Activated naive CD8-positive, alpha-beta T cell (primary cell): ENCODE measurements at regions not wholly inside any gene's neighbourhood (a gene's known extent, or its start where the extent isn't known, plus 50 kb on each side); places are given as distances from the start of the nearest gene placed in this dataset.

Experiments
- H3K27ac Mint-ChIP-seq: one replicate; pipeline ENCODE4 v1.8.0; 2021; ENCODE audit warnings: mixed read lengths
- H3K27me3 Mint-ChIP-seq: one replicate; pipeline ENCODE4 v1.8.0; 2021; ENCODE audit warnings: mixed read lengths
- H3K36me3 Mint-ChIP-seq: one replicate; pipeline ENCODE4 v1.8.0; 2021; ENCODE audit warnings: mixed read lengths
- H3K4me1 Mint-ChIP-seq: one replicate; pipeline ENCODE4 v1.8.0; 2021; ENCODE audit warnings: low read depth, mixed read lengths
- H3K4me3 Mint-ChIP-seq: one replicate; pipeline ENCODE4 v1.8.0; 2021; ENCODE audit warnings: mild to moderate bottlenecking, mixed read lengths
- H3K9me3 Mint-ChIP-seq: one replicate; pipeline ENCODE4 v1.8.0; 2021; ENCODE audit warnings: low read depth, mixed read lengths

DNA sequence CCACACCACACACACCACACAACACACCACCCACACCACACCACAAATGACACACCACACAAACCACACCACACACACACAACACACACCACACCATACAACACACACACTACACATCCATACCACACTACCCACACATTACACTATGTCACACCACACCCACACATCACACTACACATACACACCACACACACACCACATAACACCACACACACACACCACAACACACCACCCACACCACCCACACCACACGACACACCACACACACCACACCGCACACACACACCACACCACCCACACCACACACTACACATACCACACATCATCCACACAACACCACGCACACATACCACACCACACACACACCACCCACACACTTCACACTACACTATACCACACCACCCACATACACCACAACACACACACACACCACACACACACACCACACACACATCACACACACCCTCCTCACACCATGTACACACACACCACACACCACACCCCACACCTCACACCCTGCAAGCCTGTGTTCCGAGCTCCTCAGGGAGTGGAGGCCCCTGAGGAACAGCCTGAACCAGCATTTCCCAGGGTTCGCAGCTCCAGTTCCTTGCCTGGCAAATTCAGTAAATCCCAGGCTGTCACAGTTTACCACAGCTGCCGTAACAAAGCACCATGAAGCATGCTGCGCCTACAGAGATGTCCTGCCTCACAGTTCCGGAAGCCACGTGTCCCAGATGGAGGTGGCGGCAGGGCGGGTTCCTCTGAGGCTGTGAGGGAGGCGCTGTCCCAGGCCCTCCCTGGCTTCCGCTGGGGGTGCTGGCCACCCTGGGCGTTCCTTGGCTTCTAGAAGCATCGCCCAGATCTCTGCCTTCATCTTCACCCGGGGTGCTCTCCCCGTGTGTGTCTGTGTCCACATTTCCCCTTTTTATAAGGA lies 69.8 kb upstream of the ATP5PO start:
- no peaks in the 10 kb centered on the region for H3K27me3 Mint-ChIP-seq
- no peaks in the 10 kb centered on the region for H3K9me3 Mint-ChIP-seq
- H3K27ac Mint-ChIP-seq = peak overlapping the region; percentile 69
- H3K36me3 Mint-ChIP-seq = peaks cover 2% of the 10 kb centered on the region
- no peak overlapping the region for H3K4me3 Mint-ChIP-seq
- peaks cover 37% of the 10 kb centered on the region for H3K4me1 Mint-ChIP-seq

DNA sequence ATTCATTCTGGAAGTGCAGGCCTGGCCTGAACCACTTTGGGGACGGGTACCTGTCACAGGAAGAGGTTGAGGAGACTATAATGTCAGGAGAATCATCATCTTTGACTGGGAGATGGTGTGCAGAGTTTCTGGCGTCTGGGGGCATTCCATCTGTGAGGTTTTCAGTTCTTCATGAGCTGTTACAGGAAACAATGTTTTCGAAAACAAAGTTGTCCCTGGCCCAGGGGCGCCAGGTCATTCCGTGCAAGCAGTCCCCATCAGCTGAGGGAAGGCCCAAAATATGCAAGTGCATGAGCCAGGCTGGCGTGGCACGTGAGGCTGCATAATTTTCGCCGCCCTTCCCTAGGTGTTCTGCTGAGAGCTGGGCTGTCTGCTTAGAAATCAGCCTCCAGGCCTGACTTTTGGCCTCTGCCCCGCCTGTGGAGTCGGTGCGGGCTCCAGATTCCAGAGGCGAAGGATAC lies 68.4 kb upstream of the ATP5PO start:
- Mint-ChIP-seq H3K27me3 (no peaks in the 10 kb centered on the region), H3K9me3 (no peaks in the 10 kb centered on the region), H3K4me1 (peaks cover 37% of the 10 kb centered on the region), H3K27ac (peak overlapping the region; percentile 10), H3K36me3 (peaks cover 2% of the 10 kb centered on the region), H3K4me3 (no peak overlapping the region)

DNA sequence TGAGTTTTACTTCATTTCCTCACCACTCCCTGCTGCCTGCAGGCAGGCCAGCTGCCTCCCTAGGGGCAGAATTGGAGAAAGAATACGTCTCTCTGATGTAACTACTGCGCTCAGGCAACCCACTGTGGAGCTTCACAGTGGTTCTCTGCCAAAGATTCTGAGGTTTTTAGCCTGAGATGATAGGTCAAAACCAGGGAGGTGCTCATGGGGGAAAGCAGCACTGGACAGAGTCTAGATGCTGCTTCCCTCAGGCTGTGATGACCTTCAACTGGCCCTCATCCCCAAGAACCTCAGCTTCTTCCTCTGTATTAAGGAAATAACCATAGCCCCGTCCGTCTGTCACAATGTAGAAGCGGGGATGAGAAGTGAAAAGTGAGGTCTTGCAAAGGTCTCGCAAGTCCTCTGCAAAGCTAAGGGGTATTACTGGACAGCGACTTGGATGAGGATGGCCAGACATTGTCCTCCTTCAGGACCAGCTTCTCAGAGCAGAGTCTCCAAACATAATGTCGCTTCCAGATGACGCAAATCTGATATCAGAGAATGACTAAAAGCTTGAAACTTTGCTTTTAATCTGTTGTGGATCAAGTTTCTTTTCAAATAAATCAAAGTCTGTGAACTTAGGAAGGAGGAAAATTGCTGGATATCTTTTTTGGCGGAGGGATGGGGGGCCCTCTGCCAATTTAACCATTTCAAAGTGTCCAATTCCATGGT lies 65.9 kb upstream of the ATP5PO start:
- Mint-ChIP-seq H3K4me1 (peaks cover 52% of the 10 kb centered on the region), H3K9me3 (no peaks in the 10 kb centered on the region), H3K27ac (no peak overlapping the region), H3K27me3 (no peaks in the 10 kb centered on the region), H3K36me3 (peaks cover 2% of the 10 kb centered on the region), H3K4me3 (no peak overlapping the region)

DNA sequence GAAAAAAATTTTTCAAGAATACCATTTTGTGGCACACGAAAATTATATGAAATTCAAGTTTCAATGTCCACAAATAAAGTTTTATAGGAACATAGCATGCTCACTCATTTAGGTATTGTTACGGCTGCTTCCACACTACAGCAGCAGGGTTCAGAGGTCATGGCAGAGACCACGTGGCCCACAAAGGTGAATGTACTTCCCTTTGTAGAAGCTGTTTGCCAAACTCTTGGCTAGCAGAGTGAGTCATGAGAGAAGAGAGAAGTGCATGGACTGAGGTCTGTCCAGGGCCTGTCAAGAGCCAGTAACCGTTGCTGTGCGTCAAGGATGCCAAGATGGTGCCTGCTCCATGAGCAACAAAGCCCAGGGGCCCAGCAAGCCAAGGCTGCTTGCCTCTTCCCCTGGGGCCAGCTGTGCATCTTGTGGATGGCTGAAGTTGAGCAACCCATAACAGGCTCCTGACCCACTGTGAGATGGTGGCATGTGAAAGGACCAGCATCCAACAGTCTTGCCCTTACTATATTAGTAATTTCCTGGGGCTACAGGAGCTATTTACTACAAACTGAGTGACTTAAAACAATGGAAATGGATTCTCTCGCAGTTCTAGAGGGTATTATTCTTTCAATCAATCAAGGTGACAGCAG lies 64.8 kb upstream of the ATP5PO start:
- Mint-ChIP-seq H3K4me3 (no peak overlapping the region), H3K36me3 (peaks cover 2% of the 10 kb centered on the region), H3K27ac (no peak overlapping the region), H3K9me3 (no peaks in the 10 kb centered on the region), H3K27me3 (no peaks in the 10 kb centered on the region), H3K4me1 (peaks cover 54% of the 10 kb centered on the region)

DNA sequence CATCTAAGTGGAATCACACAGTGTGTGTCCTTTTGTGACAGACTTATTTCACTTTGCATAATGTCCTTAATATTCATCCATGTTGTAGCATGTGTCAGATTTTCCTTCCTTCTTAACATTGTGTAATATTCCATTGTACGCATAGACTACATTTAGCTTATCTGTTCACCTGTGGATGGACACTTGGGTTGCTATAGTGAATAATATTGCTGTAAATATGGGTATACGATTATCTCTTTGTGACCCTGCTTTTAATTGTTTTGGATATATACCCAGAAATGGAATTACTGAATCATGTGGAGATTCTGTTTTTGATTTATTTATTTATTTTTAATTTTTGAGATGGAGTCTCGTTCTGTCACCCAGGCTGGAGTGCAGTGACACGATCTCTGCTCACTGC lies 63.0 kb upstream of the ATP5PO start:
- Mint-ChIP-seq H3K27ac (peak overlapping the region; percentile 68), H3K4me1 (peaks cover 60% of the 10 kb centered on the region), H3K4me3 (no peak overlapping the region)

DNA sequence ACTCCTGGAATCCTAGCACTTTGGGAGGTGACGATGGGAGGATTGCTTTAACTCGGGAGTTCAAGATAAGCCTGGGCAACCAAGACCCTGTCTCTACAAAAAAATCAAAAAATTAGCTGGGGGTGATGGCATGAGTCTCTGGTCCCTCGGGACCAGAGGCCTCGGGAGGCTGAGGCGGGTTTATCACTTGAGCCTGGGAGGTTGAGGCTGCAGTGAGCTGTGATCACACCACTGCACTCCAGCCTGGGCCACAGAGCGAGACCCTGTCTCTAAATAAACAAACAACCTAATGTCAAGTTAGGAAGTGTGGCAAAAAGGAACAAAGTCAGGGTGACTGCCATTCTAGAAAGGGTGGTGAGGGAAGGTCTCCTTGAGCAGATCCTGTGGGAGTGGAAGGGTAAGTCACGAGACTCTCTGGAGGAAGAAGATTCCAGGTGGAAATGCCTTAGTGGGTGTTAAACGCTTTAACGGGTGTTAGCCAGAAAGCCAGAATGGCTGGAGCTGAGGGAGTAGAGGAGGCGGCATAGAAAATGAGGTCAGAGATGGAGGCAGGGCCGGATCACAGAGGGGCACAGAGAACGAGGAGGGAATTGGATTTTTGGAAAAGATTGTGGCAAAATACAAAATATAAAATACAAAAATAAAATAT lies 62.2 kb upstream of the ATP5PO start:
- Mint-ChIP-seq H3K36me3 (peaks cover 2% of the 10 kb centered on the region), H3K4me3 (no peak overlapping the region), H3K4me1 (peaks cover 60% of the 10 kb centered on the region), H3K9me3 (no peaks in the 10 kb centered on the region), H3K27ac (peak overlapping the region; percentile 97), H3K27me3 (no peaks in the 10 kb centered on the region)

More for the DNA sequence above, 63.0 kb upstream of the ATP5PO start:
- Mint-ChIP-seq H3K9me3 (no peaks in the 10 kb centered on the region), H3K36me3 (peaks cover 2% of the 10 kb centered on the region), H3K27me3 (no peaks in the 10 kb centered on the region)

DNA sequence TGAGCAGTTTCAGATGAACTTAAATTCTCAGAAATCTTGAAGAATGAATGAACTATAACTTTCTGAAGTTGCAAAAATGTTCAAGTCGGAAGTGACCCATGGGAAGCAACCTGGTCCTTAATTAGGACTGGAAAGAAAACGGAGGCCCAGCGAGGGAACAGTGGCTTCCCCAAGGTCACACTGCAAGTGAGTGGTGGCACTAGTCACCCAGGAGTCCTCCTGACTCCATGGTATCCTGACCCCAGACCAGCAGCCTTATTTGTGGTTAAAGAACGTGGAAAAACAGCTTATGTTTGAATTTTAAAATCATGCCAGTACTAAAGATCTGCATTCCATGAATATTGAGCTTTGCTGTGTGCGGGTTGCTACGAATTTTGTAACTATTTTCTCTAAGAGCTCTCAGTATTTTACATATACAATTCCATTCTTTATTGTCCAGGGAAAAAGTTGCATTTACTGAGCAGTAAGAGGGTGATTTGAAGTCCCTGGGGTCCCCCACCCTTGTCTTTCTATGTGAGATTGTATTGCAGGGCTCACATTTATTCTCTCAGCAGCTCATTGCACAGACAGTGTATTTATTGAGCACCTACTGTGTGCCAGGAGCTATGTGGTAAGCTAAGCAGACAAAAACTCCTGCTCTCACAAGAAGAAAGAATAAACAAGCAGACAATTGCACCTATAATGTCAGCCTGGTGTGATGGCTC lies 61.6 kb upstream of the ATP5PO start:
- H3K27ac Mint-ChIP-seq = peak overlapping the region; percentile 97
- peaks cover 62% of the 10 kb centered on the region for H3K4me1 Mint-ChIP-seq
- H3K4me3 Mint-ChIP-seq = peak overlapping the region; percentile 80
- no peaks in the 10 kb centered on the region for H3K9me3 Mint-ChIP-seq
- no peaks in the 10 kb centered on the region for H3K27me3 Mint-ChIP-seq
- peaks cover 2% of the 10 kb centered on the region for H3K36me3 Mint-ChIP-seq

DNA sequence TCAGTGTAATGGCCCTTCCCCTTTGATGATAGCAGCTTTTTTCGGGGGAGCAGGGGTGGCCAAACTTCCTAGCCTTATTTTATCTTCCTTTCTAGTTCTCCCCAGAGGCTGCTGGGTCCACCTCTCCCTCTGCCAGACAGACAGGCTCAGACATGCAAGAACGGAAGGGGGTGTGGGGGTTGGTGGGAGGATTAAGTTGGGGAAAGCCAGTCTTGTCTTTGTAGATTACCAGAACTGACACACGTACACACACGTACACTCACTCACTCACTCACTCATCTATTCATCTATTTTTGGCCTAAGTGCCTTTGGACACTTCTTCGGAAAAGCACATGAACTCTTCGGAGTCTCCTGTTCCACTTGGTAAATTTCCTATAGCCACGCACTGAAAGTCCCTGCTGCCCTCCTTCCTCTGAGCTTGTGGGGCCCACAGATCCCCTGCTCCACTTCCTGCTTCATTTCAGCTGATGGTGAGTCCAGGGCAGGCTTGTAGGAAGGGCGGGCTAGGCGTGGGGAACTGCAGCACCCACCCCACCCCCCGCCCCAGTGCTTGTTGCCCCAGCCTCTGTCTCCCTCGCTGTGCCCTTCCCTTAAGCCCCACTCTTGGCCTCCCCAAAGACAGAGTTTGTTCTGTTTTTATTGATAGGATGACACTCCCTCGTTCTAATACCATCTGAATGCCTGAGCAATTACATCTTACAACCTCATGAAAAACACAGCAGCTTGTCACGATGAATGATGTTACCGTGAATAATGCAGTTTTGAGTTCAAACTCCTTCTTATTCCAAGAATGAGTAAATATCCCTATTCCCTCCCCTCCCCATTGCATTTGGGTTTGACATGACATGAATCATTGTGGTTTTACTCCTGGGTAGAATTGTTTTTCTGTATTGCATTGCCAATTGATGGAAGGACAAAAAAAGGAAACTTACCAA lies 60.7 kb upstream of the ATP5PO start:
- Mint-ChIP-seq H3K4me3 (peak overlapping the region; percentile 80), H3K27ac (peak overlapping the region; percentile 97), H3K27me3 (no peaks in the 10 kb centered on the region), H3K4me1 (peaks cover 57% of the 10 kb centered on the region), H3K9me3 (no peaks in the 10 kb centered on the region), H3K36me3 (peaks cover 9% of the 10 kb centered on the region)

DNA sequence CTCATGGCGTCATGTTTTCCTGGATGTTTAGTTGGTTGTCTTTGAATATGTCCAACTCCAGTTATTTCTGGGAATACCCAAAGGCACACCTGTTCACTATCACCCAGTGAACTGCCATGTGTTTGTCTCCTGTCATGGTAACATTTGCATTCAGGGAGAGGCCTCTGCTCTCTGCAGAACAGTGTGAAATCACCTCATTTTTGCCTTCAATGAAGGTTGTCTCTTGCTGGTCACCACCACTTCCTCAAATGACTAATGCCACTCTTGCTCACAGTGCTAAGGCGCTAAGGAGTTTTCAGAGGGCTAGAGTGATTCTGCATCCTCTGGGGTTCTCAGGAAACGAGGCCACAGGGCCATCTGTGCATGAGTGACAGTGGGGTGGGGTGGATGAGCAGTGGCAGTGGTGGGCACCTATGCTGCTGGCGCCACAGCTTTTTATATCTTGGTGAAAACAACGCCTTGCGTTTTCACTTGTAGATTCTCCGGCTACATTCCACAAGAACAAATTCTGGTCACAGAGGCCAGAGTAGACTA lies 60.0 kb upstream of the ATP5PO start:
- Mint-ChIP-seq H3K9me3 (no peaks in the 10 kb centered on the region), H3K27me3 (no peaks in the 10 kb centered on the region), H3K4me1 (peaks cover 50% of the 10 kb centered on the region), H3K36me3 (peaks cover 12% of the 10 kb centered on the region), H3K4me3 (peak overlapping the region; percentile 80), H3K27ac (peak overlapping the region; percentile 97)

DNA sequence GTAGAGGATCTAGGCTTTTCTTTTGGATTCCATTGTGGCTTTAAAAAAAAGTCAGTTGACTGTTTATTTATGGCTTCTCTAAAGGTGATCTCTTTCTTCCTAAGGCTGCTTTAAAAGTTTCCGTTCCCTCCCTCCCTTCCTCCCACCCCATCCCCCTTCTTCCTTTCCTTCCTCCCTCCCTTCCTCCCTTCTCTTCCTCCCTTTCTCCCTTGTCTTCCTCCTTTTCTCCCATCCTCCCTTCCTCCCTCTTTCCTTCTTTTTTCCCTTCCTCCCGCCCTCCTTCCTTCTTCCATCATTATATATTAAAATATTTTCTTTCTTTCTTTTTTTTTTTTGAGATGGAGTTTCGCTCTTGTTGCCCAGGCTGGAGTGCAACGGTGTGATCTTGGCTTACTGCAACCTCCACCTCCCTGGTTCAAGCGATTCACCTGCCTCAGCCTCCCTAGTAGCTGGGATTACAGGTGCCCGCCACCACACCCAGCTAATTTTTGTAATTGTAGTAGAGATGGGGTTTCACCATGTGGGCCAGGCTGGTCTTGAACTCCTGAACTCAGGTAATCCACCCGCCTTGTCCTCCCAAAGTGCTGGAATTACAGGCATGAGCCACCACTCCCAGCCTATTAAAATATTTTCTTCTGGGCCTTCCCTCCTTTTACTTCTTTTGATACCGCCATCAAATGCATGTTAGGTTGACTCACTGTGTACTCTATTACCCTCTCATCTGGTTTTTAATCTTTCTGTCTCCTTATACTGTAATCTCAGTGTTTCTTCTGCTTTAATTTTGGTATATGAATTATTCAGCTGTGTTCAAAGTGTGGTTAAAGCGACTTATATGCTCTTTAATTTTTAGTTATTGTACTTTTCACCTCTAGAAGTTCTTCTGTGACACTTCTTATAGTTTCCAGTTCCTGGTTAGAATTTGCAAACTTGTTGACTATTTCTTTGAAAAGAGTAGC lies 59.2 kb upstream of the ATP5PO start:
- H3K36me3 Mint-ChIP-seq = peaks cover 12% of the 10 kb centered on the region
- peak overlapping the region; percentile 97 for H3K27ac Mint-ChIP-seq
- H3K4me3 Mint-ChIP-seq = peak overlapping the region; percentile 80
- peaks cover 50% of the 10 kb centered on the region for H3K4me1 Mint-ChIP-seq
- H3K9me3 Mint-ChIP-seq = no peaks in the 10 kb centered on the region
- H3K27me3 Mint-ChIP-seq = no peaks in the 10 kb centered on the region

DNA sequence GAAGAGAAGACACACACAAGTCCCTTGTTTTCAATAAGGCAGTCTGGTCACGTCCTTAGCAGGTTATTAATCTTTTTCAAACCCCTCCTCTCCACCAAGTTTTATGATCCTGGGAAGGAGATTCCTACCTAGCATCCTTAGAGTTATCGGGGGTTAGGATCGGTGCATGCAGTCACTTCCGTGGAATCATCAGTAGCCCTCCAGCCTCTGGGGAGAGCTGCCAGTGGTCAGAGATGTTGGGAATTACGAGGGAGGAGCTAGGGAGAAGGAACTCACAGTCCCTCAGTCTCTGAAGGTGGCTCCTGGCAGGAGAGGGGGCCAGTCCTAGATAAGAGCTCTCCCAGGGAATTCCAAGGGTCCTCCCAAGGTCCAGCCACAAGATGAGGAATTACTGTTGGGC lies 57.7 kb upstream of the ATP5PO start:
- Mint-ChIP-seq H3K4me3 (no peak overlapping the region), H3K9me3 (peaks cover 1% of the 10 kb centered on the region), H3K27me3 (no peaks in the 10 kb centered on the region), H3K4me1 (peaks cover 49% of the 10 kb centered on the region), H3K36me3 (peaks cover 19% of the 10 kb centered on the region), H3K27ac (peak overlapping the region; percentile 50)

DNA sequence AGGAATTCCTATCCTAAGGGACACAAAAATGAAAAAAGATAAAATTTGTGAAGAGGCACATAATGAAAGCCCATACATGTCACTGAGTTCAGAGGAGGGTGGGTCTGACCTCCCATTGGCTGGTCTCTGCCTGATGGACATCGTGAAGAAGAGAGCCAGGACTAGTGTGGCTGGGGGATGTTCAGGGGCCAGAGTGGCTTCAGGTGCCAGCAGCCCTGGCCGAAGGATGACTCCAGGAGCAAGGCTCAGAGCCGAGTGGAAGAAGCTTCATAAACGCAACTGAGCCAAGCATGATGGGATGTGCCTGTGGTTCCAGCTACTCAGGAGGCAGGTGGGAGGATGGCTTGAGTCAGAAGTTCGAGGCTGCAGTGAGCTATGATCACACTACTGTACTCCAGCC lies 56.9 kb upstream of the ATP5PO start:
- peak overlapping the region; percentile 34 for H3K27ac Mint-ChIP-seq
- peaks cover 3% of the 10 kb centered on the region for H3K9me3 Mint-ChIP-seq
- H3K4me3 Mint-ChIP-seq = no peak overlapping the region
- peaks cover 21% of the 10 kb centered on the region for H3K36me3 Mint-ChIP-seq
- H3K27me3 Mint-ChIP-seq = no peaks in the 10 kb centered on the region
- peaks cover 47% of the 10 kb centered on the region for H3K4me1 Mint-ChIP-seq
